ENCODE measurements at regions not wholly inside any gene's neighbourhood (a gene's known extent, or its start where the extent isn't known, plus 50 kb on each side); places are given as distances from the start of the nearest gene placed in this dataset.

DNA sequence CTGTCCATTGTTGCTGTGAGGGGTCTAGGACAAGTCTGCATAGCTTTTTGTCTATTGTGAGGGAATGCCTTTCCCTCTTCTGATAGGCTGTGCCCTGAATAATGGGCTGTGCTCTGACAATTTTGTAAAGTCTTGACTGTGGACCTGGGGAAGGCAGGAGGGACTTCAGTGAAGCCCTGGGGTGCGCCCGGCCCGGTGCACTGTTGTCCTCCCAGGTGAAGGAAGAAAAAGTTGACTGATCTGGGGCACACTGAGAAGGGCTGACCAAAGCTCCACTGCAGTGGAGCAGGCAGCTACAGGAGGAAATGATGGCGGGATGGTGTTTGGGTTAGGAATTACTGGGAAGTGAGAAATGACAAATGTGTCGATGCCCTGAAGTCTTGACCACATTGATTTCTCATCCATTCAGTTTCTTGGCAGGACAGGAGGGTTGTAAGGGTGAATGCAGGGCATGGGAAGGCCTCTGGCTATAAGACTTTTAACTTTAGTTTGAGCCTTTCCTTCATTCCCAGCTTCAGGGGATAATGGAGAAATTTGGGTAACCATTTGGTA is 224.0 kb upstream of the CST7 start:
- ATAC-seq (no peak), DNase-seq (ENCODE audit: extremely low read depth in 1 of 4, low spot score in 3 of 4) (no peak)
- intact Hi-C loops (cut with micrococcal nuclease), result no loop called here

More for the DNA sequence above, 224.0 kb upstream of the CST7 start:
- Histone ChIP-seq H3K9me3 (replicated peaks; ENCODE audit: control insufficient read depth, insufficient read depth, low read depth, low read length) (no peaks in the 10 kb centered on the region), H3K9me1 (ENCODE audit: control insufficient read depth, insufficient read depth, low read length) (no peaks in the 10 kb centered on the region), H3K4me2 (ENCODE audit: insufficient read depth, low read length) (no peak overlapping the region), H2AFZ (ENCODE audit: low read depth, low read length) (no peak overlapping the region), H3K79me2 (ENCODE audit: control insufficient read depth, insufficient read depth, low read length) (no peaks in the 10 kb centered on the region), H3K36me3 (ENCODE audit: control insufficient read depth, insufficient read depth, low read length) (no peaks in the 10 kb centered on the region), H4K20me1 (replicated peaks; ENCODE audit: control insufficient read depth, insufficient read depth, low read length) (no peaks in the 10 kb centered on the region), H3K4me1 (replicated peaks in 1 of 2; ENCODE audit: control insufficient read depth in 2 of 2, insufficient read depth in 2 of 2, low read length in 2 of 2) (no peaks in the 10 kb centered on the region), H3K27me3 (ENCODE audit: control insufficient read depth in 2 of 2, insufficient read depth in 2 of 2, low read length in 2 of 2) (peaks cover 0 to 4% of the 10 kb centered on the region in 2 experiments; a peak in 1 of 5 replicates), H3K27ac (ENCODE audit: extremely low read depth, low read depth, low read length) (no peak overlapping the region), H3K9ac (ENCODE audit: insufficient read depth in 1 of 2, low read depth in 2 of 2, low read length in 2 of 2) (no peak overlapping the region), H3K4me3 (no peak overlapping the region)
- BruUV-seq (replicated peaks), result no TSS peak
- POLR2A ChIA-PET, result interaction anchor here (0.6 kb wide), 1 partner anchor 1092 kb away, joined by 4 read pairs; no protein-coding TSS in a partner anchor
- in situ Hi-C loops (cut with MboI), result no loop called here
- CTCF ChIA-PET (ENCODE audit: low intra/inter-chr PET ratio), result no interaction called here
- FAIRE-seq, result no peak
- whole genome bisulfite sequencing (ENCODE audit: insufficient coverage, low coverage, missing lambda C conversion rate), result 3% methylated on average over 5 of the region's 5 CpGs
- no peak for TF ChIP-seq GTF2F1 (IDR thresholded peaks at IDR 0.05; ENCODE audit: low read depth, low read length)
- no peak for TF ChIP-seq ZNF133 (CRISPR knock-in tag; IDR thresholded peaks at IDR 0.05)
- TF ChIP-seq RBM14 (IDR thresholded peaks at IDR 0.05; ENCODE audit: borderline replicate concordance, insufficient read depth, low read depth, low read length), result no peak
- no peak for TF ChIP-seq MTA3 (IDR thresholded peaks at IDR 0.05; ENCODE audit: borderline replicate concordance)
- TF ChIP-seq ZBTB9 (CRISPR knock-in tag; IDR thresholded peaks at IDR 0.05), result no peak
